ENCODE measurements at regions not wholly inside any gene's neighbourhood (a gene's known extent, or its start where the extent isn't known, plus 50 kb on each side); places are given as distances from the start of the nearest gene placed in this dataset.

- no peak for TF ChIP-seq CTCF (conservative IDR thresholded peaks at IDR 0.05 in 1 of 2, IDR thresholded peaks at IDR 0.05 in 1 of 2; ENCODE audit: extremely low read depth in 1 of 2, insufficient read depth in 1 of 2, low read depth in 1 of 2, low read length in 2 of 2)
- no peak for TF ChIP-seq EZH2 (IDR thresholded peaks at IDR 0.05; ENCODE audit: borderline replicate concordance, low read length)
These were observed 86.7 kb downstream of the RMI2 start for GRCh38 chr16:11431915-11432465.

Measured in mammary epithelial cell (primary cell).